GM12891 (cell line): ENCODE measurements at regions not wholly inside any gene's neighbourhood (a gene's known extent, or its start where the extent isn't known, plus 50 kb on each side); places are given as distances from the start of the nearest gene placed in this dataset.

Experiments used
- POLR2A ChIP-seq: IDR thresholded peaks from 2 replicates; pipeline ENCODE4 v1.6.1; 2011; ENCODE audit warnings: low read depth, low read length, control low read depth
- POLR2AphosphoS5 ChIP-seq: IDR thresholded peaks from 2 replicates; pipeline ENCODE4 v1.6.1; 2011; ENCODE audit warnings: low read depth, low read length, control low read depth
- POU2F2 ChIP-seq: IDR thresholded peaks from 2 replicates; pipeline ENCODE4 v1.6.1; 2011; ENCODE audit warnings: low read depth, mild to moderate bottlenecking, control low read depth, low read length, moderate library complexity
- SPI1 ChIP-seq: IDR thresholded peaks from 2 replicates; pipeline ENCODE4 v1.6.1; 2011; ENCODE audit warnings: low read depth, low read length, control low read depth
- TAF1 ChIP-seq: IDR thresholded peaks from 2 replicates; pipeline ENCODE4 v1.6.1; 2011; ENCODE audit warnings: low read depth, low read length, control low read depth

- no peak for TF ChIP-seq POLR2AphosphoS5
- TF ChIP-seq POLR2A: no peak
- TF ChIP-seq TAF1: no peak
- no peak for TF ChIP-seq POU2F2
- TF ChIP-seq SPI1: no peak
Measured at GRCh38 chr3:30140356-30141075, 465.9 kb upstream of the TGFBR2 start.
